CD4-positive, alpha-beta T cell treated with Interleukin-2 at 100 ng/mL for 4 hours (primary cell): ENCODE measurements at regions not wholly inside any gene's neighbourhood (a gene's known extent, or its start where the extent isn't known, plus 50 kb on each side); places are given as distances from the start of the nearest gene placed in this dataset.
"Not testable (repeated sequence)": the region's sequence is repeated elsewhere in the genome, so short reads cannot be mapped to it uniquely, and the experiment has no call there.

Experiments used
- DNase-seq: peaks from one replicate; pipeline ENCODE4 v3.0.0-alpha.2; 2020; ENCODE audit warnings: low spot score

DNA sequence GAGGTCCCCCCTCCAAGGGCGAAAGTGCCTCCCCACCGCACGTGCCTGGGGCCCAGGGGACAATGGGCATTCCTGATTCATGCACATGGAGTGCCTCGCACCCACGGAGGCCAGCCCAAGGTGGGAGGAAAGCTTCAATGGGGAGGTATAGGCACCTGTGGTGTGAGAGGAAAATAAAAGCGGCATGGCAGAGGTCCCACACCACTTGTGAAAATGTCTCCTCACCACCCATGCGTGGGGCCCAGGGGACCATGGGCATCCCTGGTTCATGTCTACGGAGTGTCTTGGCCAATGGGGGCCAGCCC, 384.7 kb downstream of the ALG10 start:
- DNase-seq: no peak

DNA sequence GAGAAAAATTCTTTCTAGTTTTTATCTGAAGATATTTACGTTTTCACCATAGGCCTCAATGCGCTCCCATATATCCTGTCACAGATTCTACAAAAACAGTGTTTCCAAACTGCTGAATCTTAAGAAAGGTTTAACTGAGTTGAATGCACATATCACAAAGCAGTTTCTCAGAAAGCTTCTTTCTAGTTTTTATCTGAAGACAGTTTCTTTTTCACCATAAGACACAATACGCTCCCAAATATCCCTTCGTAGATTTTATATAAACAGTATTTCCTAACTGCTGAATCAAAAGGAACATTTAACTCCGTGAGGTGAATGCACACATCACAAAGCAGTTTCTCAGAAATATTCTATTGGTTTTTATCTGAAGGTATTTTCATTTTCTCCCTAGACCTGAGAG, 385.5 kb downstream of the ALG10 start:
- DNase-seq: no peak

DNA sequence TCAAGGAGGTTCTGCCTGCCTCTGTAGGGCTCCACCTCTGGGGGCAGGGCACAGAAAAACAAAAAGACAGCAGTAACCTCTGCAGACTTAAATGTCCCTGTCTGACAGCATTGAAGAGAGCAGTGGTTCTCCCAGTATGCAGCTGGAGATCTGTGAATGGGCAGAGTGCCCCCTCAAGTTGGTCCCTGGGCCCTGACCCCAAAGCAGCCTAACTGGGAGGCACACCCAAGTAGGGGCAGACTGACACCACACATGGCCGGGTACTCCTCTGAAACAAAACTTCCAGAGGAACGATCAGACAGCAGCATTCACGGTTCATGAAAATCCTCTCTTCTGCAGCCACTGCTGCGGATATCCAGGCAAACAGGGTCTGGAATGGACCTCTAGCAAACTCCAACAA, 409.2 kb downstream of the ALG10 start:
- not testable (repeated sequence) for DNase-seq
